ENCODE measurements at regions not wholly inside any gene's neighbourhood (a gene's known extent, or its start where the extent isn't known, plus 50 kb on each side); places are given as distances from the start of the nearest gene placed in this dataset.

DNA sequence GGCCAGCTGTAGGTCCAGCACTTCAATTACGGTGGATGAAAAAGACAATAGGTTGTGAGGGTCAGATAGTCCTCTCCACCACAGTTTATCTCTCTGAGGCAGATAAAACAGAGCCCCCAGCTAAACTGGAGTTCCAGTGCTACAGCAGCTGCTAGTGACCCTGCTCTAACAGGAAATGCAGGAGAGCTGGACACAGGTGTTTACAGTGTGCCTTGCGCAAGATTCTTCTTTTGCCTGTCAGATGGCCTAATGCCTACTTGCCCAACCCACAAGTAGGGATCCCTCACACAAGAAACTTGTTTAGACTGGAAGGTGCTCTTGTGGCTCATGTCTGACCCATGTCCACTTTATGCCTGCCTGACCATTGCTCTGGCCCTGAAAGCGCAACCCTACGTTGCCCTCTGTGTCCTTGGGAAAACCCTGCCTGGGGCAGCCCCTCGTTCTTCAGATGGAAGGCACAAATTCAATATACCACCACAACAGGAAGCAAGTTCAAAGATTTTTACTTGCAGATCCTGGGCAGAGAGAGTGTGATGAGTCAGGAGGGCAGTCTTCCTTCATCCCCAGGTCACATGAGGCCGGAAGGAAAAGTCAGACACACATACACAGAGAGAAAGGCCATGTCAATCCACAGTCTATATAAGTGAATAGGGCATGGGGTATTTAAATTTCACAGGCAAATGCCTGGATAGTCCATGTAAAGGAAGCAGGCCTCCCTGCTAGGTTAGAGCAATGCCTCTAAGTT, 105.1 kb upstream of the ADGRL3 start:
- in situ Hi-C loops (cut with MboI; ENCODE audit: low pct_unique_long_range_greater_than_20kb, low sequenced_read_pairs, unreplicated experiment): no loop called here
- DNase-seq (ENCODE audit: low spot score): no peak
- TF ChIP-seq, protein P1, sequence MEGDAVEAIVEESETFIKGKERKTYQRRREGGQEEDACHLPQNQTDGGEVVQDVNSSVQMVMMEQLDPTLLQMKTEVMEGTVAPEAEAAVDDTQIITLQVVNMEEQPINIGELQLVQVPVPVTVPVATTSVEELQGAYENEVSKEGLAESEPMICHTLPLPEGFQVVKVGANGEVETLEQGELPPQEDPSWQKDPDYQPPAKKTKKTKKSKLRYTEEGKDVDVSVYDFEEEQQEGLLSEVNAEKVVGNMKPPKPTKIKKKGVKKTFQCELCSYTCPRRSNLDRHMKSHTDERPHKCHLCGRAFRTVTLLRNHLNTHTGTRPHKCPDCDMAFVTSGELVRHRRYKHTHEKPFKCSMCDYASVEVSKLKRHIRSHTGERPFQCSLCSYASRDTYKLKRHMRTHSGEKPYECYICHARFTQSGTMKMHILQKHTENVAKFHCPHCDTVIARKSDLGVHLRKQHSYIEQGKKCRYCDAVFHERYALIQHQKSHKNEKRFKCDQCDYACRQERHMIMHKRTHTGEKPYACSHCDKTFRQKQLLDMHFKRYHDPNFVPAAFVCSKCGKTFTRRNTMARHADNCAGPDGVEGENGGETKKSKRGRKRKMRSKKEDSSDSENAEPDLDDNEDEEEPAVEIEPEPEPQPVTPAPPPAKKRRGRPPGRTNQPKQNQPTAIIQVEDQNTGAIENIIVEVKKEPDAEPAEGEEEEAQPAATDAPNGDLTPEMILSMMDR (IDR thresholded peaks at IDR 0.05; ENCODE audit: extremely low read depth, insufficient read depth, missing control alignments): no peak

DNA sequence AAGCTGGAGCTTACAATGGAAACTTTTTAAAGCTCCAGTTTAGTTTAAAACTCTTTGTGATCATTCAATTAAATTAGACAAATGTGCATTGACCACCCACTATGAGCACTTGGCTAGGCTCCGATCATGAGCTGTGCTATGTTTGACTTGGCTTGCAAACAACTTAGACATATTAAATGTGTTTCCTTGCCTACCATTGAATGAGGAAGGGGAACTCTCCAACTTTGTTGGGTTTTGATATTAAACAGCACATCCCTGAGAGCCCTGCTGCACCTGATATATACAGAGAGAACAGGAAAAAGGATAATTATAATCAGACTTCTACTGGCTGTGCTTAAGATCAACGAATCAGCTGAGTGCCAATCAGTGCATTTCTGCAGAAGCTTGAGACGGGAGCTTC, 71.4 kb upstream of the ADGRL3 start:
- in situ Hi-C loops (cut with MboI; ENCODE audit: low pct_unique_long_range_greater_than_20kb, low sequenced_read_pairs, unreplicated experiment): no loop called here
- DNase-seq (ENCODE audit: low spot score): no peak
- TF ChIP-seq, protein P1 (IDR thresholded peaks at IDR 0.05; ENCODE audit: extremely low read depth, insufficient read depth, missing control alignments): no peak

DNA sequence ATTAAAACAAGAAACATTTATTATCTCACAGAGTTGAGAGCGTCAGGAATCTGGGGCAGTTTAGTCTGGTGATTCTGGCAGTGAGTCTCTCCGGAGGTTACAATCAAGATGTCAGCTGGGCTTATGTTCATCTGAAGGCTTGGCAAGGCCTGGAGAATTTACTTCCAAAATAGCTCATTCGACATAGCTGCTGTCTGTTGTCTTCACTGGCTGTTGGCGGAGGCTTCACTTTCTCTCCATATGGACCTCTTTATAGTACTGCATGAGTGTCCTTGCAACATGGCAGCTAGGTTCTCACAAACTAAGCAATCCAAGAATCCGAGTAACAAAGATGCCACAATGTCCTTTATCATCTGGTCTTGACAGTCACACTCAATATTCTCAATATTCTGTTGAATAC, 70.2 kb upstream of the ADGRL3 start:
- in situ Hi-C loops (cut with MboI; ENCODE audit: low pct_unique_long_range_greater_than_20kb, low sequenced_read_pairs, unreplicated experiment): no loop called here
- no peak for DNase-seq (ENCODE audit: low spot score)
- TF ChIP-seq, protein P1 (IDR thresholded peaks at IDR 0.05; ENCODE audit: extremely low read depth, insufficient read depth, missing control alignments): no peak

DNA sequence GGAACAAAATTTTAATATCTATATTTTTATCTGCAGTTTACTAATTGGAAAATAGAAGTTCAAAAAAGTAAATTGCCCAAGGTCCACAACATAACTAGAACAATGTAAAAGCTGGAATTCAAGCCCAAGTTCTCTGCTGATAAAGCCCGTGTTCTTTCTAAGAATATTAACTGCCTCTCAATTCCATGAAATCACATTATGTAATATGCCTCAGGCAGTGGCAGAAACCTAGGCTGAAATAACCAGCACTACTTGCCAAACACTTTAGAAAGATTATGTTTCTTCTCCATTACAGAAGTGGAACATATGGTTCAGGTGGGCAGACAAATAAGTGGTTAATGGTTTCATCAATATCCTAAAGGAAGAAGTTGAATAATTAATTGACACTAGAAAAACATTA, 56.7 kb upstream of the ADGRL3 start:
- in situ Hi-C loops (cut with MboI; ENCODE audit: low pct_unique_long_range_greater_than_20kb, low sequenced_read_pairs, unreplicated experiment): no loop called here
- TF ChIP-seq, protein P1 (IDR thresholded peaks at IDR 0.05; ENCODE audit: extremely low read depth, insufficient read depth, missing control alignments): no peak
- no peak for DNase-seq (ENCODE audit: low spot score)

DNA sequence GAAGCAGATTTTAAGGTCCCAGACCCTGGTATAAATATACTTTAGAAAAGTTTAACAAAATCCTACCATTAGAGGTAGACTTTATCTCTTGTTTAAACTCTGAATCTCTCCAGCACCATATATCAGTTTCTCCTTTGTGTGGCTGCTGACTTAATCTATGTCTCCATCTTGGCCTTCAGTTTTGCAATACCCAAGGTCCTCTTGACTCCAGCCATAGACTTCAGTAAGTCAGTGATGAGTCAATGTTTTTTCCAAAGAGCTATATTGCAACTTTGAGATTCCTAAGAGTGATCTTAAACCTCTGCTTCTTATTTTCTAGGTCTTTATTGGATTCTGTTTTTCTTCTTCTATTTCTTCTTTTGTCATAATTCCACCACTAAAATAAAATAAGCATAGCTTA, 50.8 kb upstream of the ADGRL3 start:
- in situ Hi-C loops (cut with MboI; ENCODE audit: low pct_unique_long_range_greater_than_20kb, low sequenced_read_pairs, unreplicated experiment): no loop called here
- TF ChIP-seq, protein P1 (IDR thresholded peaks at IDR 0.05; ENCODE audit: extremely low read depth, insufficient read depth, missing control alignments): no peak
- no peak for DNase-seq (ENCODE audit: low spot score)

Data from GM13977 (cell line).